GM19023 (cell line): ENCODE measurements at regions not wholly inside any gene's neighbourhood (a gene's known extent, or its start where the extent isn't known, plus 50 kb on each side); places are given as distances from the start of the nearest gene placed in this dataset.

Source experiments
- ATAC-seq: cut with Tn5 transposase; IDR thresholded peaks from one replicate; pipeline ENCODE4 v1.9.1; 2021; ENCODE audit warnings: mild to moderate bottlenecking, moderate library complexity; ENCODE audit not compliant: unreplicated experiment

DNA sequence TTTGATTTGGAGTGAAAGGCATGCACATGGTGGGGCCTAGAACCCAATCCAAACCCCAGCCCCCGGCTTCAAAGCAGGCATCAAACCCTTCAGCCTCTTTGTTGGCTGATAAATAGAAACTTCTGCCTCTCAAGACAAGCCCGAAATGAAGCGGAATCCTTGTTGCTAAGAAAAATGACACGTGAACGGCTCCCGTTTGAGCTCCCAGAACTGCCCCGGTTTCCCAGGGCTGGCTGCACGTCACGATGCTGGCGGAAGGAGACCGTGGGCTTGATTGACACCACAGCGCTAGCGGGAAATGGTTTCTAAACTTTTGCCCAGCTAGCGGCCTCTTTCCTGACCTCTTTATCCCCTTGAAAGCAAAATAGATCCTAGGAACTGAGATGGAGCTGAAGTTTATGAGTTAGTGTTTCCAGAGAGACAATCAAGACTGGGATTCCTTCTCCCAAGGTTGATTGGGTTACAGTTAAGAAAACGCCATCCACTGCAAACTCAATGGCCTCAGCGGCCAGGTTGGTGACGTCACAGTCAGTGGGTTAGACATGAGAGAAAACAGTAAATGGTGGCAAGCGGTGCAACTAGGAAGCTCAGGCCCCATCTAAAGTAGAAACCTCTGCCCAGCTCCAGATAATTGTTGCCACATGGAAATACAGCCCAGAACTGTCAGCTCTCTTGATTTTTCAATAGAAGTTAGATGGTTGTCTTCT lies 117.0 kb downstream of the ANKRD60 start:
- no peak for ATAC-seq

DNA sequence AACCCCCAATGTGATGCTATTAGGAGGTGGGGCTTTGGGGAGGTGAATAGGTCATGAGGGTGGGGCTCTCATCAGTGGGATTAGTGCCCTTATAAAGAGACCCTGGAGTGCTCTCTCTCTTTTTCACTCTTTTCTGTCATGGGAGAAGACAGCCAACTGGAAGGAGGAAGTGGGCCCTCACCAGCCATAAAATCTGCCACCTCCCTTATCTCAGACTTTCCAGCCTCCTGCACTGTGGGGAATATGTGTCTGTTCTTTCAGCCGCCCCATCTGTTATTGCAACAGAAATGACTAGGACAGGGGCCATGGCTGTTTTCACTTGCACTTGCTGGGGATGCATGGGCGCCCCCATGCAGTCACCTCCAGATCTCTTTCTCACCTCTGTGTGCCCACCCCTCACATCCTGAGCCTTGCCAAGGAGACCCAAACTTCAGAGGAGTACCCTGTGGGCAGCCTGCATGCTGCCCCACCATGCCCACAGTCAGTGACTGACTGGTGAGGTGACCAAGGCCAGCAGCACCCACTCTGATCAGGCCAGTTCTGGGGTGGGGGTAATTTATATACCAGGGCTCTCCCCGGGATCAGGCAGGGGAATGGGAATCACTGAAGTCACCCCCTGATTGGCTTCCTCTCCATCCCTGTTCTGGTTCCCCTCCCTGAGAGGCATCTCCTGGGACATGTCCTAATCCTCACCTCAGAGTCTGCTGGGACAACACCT lies 118.4 kb downstream of the ANKRD60 start:
- no peak for ATAC-seq

- ATAC-seq: no peak
Observed at GRCh38 chr20:58109126-58109880, 119.2 kb downstream of the ANKRD60 start.

- no peak for ATAC-seq
Observed at GRCh38 chr20:58107533-58107932, 120.9 kb downstream of the ANKRD60 start.

GRCh38 chr20:58106143-58106750 lies 122.2 kb downstream of the ANKRD60 start:
- ATAC-seq: no peak

DNA sequence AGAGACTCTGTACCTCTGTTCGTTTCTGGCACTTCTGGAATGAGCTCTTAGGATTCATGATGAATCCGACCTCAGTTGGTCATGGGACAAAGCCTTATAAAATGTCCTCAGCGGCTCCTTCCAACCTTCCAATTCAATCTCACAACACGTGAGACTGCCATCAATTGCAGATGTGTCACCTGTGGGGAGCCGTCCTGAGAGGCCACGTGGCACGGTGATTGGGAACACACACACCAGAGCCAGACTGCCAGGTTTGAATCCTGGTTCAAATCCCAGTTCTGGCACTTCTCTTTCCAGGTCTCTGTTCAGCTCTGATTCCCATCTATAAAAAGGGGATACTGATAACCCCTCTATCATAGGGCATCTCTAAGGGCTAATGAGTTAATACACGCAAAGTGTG lies 124.5 kb downstream of the ANKRD60 start:
- ATAC-seq: no peak

- ATAC-seq: no peak
Observed at GRCh38 chr20:58103517-58103904, 124.9 kb downstream of the ANKRD60 start.

- ATAC-seq: no peak
Observed at GRCh38 chr20:58102744-58103516, 125.5 kb downstream of the ANKRD60 start.

GRCh38 chr20:58102261-58102660 lies 126.2 kb downstream of the ANKRD60 start:
- no peak for ATAC-seq

DNA sequence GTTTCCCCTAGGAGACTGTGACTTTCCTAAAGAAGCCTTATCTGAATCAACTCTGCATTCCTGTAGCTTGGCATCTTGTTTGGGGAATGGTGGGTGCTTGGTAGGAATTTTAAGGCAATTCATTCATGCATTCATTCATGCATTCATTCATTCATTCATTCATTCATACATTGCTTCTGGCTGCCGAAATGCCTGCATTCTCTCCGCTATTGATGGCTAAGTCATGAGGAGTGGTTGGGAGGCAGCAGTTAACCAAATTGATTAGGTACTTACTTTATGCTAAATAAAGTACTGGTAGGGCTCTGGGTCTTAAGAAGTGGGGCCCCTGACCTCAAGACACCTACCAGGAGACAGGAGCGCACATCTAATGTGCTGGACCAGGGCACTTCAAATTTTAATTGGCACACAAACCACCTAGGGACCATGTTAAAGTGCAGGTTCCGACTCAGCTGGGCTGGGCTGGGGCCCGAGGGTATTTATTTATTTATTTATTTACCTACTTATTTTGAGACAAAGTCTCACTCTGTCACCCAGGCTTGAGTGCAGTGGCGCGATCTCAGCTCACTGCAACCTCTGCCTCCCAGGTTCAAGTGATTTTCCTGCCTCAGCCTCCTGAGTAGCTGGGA lies 127.6 kb downstream of the ANKRD60 start:
- no peak for ATAC-seq

GRCh38 chr20:58099956-58100730 lies 128.3 kb downstream of the ANKRD60 start:
- ATAC-seq: no peak

DNA sequence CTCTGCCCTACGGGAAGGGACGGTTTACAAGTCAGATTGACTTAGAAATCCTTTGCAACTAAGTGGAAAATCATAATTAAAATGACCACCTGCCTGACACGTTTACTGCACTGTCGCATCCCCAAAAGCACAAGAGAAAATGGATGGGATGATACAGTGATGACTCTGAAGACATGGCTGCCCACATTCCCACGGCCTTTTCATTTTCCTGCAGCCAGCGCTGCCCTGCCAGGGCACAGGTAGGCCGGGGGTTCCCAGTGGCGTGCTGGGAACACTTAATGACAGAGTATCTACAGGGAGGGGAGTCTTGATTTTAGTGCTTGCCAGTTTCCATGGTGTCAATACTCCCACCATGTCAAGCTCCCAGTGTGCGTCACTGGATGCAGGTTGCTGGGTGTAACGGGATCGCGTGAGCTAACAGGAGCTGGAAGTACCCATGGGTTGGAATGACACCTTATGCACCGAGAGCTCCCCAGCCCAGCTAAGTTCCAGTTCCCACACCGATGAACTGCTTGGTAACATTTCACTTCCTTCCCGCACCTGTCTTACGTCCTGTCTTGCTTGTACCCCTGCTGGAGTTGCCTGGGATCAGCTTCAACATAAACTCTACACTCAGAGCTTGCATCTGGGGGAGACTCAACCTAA lies 129.0 kb downstream of the ANKRD60 start:
- no peak for ATAC-seq

- no peak for ATAC-seq
Observed at GRCh38 chr20:58098571-58098970, 129.9 kb downstream of the ANKRD60 start.

DNA sequence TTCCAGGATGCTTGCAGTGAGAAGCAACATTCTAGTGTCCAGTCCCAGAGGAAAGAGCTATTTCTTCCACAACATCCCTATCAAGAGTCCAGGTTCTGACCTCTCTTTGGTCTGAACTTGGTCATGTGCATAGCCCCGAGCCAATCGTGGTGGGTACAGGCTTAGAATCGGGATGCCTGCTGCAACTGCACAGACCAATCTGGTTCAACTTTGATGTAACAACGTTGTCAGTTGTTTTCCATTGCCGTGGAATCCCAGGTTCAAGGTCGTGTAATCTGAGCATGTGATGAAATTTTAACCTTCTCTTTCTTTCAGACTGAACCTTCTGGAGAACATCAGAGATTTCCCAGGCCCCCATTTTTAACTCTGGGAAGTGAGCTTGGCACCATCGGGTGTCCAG lies 130.5 kb downstream of the ANKRD60 start:
- ATAC-seq: no peak

- no peak for ATAC-seq
Observed at GRCh38 chr20:58097429-58097828, 131.0 kb downstream of the ANKRD60 start.

DNA sequence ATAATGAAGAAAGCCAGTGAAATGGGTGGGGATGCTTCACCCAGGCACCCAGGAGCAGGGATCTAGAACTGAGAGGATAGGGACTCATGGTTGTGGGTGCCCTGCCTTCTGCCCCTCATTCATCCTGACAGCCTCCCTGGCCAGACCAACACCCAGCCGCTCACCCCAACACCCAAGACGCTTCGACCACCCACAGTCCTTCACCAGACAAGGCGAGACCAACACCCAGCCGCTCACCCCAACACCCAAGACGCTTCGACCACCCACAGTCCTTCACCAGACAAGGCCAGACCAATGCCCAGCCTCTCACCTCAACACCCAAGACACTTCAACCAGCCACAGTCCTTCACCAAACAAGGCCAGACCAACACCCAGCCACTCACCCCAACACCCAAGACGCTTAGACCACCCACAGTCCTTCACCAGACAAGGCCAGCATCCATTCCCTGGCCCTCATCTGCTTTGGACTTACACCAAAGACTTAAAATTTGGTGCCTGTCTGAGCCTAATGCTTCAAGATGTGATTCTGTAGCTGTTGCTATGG lies 131.5 kb downstream of the ANKRD60 start:
- no peak for ATAC-seq

GRCh38 chr20:58094698-58095097 lies 133.8 kb downstream of the ANKRD60 start:
- ATAC-seq: no peak

- no peak for ATAC-seq
Observed at GRCh38 chr20:58094160-58094559, 134.3 kb downstream of the ANKRD60 start.

DNA sequence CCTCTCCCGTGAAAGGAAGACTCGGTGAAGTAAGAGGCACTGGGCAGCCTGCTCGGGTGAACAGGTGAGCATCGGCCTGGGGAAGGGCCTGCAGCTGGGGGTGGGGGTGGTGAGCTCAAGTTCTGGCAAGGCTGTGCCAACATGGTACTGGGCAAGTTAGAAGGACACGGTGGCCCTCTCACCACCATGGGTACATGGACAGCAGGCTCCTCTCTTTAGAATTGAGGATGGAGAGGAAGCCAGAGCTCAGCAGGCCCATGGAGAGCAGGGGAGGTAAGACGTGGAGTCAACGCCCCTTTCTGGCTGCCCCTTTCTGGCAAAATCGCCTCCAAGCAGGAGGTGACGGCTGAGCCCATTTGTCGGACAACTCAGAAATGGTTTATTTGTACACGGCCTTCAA lies 135.6 kb downstream of the ANKRD60 start:
- ATAC-seq: no peak
